ENCODE measurements at regions not wholly inside any gene's neighbourhood (a gene's known extent, or its start where the extent isn't known, plus 50 kb on each side); places are given as distances from the start of the nearest gene placed in this dataset.

DNA sequence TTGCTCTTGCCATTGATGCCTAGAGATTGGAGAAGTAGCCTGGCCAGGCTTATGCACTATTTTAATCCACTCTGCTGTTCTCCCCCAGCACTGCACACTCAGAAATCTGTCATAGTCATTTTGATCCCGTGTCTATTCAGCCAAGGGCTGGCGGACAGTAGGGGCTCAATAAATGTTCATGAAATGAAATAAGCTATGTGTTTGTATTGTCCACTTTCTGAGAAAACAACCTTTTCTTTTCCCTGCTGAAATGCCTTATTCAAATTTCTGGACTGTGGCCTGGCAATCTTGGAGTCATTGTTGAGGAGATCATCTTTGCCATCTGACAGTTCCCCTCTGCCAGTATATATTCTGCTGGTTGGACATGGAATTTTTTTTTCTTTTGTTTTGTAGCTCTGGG, 550.4 kb upstream of the MAP3K7 start:
- DNase-seq = no peak

DNA sequence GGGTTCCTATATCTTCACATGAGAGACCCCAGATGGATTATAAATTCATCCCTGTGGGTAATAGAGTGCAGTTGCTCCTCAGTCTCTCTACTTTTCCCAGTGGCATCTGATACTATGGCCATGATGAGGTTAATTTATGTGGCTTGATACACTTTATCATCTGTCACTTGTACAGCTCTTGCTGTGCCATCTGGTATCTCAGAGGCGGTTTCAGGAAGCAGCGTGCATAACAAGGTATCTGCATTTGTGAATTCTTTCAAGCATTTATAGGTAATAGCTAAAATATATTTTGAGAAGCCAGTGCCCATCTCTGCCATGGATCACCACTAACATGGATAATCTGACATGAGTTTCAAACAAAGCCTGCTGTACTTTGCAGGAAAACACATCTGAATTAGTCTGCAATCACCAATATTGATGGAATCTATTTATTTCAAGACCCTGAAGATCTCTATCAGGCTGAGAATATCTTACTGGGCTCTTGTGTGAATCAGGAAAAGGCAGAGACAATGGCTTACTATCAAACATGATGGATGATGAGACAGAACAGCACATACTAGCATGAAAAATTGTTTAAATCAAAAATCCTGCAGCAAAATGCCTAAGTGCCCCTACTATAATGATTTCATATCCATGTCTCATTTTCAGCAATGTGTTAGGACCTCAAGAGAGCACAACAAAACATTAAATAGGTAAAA, 548.7 kb upstream of the MAP3K7 start:
- DNase-seq = no peak

DNA sequence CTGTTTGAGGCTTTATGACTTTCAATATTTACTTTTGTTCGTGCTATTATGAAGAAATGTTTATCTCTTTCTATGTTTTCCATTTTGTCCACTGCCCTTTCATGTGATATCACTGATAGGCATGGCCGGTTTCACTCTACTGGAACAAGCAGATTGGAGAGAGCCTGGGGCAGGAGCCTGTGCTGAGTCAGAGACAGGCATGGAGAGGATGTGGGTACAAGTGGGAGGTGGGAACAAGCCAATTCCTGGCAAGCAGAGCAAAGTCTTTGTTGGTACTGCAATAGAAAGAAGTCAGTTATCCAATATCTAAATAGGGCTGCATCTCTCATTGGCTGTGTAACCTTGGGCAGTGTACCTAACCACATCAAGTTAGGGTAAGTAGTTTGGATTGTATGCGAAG, 545.6 kb upstream of the MAP3K7 start:
- DNase-seq = no peak

DNA sequence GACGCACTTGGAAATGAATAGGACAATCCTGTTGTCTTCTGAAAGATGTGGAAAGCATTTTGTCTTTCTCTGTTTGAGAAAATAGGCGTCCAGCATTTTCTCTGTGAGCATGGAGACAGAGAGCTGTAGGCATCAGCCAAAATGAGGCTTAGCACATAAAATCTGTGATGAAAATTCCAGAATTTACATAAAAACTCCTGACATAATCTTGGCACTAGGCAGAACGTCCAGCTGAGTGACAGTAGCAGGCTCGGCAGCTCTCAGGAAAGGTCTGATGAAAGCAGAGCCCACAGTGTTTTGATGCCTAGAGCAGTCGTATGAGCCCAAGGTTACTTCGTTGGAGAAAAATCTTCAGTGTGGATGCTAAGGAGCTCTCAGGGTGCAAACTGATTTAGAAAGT, 543.3 kb upstream of the MAP3K7 start:
- DNase-seq = no peak

DNA sequence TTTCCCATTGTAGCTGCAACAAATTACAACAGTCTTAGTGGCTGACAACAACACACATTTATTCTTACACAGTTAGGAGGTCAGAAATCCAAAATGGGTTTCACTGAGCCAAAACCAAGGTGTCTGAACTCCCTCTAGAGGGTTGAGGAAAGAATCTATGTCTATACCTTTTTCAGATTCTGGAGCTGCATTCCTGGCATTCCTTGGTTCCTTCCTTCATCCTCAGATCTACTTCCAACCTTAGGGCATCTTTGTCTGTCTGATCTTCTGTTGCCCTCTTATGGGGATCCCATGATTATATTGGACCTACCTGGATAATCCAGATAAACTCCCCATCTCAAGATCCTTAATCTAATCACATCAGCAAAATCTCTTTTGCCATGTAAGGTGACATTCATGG, 540.9 kb upstream of the MAP3K7 start:
- DNase-seq = no peak

DNA sequence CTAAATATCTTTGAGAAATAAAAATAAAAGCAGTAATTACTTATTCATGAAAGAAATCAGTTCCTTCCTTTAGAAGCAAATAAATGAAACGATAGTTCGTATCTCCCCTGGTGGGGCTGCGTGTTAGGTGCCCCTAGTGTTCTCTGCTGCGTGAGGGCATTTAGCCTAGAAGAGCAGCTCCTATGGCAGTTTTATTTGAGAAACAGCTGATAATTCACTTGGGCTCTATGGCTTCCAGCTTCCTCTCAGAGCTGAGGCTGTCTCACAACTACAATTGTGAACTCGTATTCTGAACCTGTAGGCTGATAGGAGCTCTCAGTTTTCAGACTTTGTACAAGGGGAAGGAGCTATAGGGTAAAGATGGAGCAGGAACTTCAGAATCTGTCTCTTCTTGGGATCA, 540.0 kb upstream of the MAP3K7 start:
- no peak for DNase-seq

DNA sequence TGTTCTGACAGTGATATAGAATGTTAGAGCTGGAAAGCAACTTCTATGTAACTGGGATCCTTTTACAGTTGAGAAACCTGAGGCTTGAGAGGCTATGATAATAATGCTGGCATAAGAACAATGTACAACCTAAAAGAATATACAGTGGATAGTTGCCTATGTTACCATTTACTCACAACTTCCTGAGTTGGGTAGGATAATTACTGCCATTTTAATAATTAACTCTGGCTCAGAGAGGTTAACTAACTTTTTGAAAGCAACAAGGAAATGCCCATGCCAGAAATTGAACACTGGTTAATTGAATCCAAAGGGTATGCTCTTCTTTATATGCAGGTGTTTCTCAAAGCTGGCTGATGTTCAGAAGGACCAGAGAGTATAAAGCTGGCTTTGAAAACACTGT, 530.7 kb upstream of the MAP3K7 start:
- no peak for DNase-seq

DNA sequence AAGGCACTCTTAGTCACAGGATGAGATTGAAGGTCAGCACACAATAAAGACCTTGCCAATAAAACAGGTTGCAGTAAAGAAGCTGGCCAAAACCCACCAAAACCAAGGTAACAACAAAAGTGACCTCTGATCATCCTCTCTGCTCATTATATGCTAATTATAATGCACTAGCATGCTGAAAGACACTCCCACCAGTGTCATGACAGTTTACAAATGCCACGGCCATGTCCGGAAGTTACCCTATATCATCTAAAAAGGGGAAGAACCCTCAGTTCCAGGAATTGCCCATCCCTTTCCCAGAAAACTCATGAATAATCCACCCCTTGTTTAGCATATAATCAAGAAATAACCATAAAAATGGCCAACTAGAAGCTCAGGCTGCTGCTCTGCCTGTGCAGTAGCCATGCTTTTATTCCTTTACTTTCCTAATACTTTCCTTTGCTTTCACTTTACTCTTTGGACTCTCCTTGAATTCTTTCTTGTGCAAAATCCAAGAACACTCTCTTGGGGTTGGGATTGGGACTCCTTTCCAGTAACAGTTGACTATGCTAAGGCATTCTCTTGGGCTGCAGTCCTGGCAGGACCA, 527.3 kb upstream of the MAP3K7 start:
- no peak for DNase-seq

DNA sequence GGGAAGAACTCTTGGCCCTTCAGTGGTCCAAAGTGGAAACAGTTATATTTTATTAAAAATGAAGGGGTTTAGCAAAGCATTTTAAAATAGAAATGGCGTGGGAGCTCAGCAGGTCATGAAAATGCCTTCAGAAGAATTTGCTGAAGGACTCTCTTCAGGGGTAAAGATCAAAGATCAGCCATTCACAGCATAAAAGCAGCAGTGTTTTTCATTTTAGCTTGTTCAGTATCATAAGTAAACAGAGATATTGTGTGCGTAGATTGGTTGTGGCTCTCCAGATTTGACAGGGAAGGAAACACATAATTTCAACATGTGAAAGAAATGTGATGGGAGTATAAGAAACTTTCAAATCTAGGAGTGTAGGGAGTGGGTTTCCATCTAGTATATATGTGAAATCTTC, 519.2 kb upstream of the MAP3K7 start:
- no peak for DNase-seq

DNA sequence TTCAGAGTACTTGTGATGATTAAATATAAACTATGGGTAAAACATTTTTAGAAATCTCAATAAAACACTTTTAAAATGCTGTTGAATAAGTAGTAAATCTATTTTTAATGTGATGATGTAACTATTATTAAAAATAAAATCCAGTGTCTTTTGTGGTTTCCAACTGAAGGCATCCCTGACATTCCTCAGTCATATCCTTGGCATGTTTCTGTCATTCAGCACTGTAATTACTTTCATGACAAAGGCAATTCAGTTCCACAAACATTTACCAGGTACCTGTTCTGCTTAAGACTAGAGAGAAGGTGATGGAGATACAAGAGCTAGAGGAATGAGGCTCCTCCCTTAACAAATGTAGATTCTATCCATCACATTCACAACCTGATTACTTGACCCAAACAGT, 518.7 kb upstream of the MAP3K7 start:
- DNase-seq = no peak

DNA sequence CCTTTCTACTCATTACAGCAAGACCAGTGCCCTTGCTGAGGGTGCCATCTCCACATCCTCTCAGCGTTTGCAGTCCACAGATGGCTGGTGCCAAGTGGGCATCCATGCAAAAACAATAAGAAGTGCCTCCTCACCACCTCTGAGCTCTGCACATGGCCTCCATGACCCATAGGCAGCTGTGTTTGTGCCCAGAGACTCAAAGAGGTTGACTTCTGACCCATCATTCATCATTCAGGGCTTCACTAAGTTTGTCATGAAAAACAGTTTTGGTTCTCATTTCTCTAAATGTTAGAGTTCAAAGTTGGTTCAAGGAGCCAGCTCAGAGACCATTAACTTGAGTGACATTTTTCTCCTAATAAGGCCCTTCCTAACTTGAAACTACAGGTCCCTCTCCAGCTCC, 512.6 kb upstream of the MAP3K7 start:
- no peak for DNase-seq

DNA sequence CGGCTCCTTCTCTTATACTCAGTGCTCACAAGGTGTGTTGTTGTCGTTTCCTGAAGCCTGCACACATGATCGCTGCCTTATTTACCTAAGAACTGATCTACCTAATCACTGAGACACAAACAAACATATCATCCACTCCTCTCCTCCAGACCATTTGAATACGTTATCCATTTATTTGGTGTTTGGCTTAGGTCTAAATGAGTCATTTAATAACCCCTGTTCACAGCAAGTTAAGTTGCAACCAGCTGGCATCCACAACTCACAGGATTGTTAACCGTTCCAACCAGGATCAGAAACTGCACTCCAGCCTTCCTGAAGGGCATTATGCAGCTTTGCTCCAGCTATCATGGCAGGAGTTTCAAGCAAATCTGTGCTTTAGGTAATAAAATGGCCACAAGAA, 511.1 kb upstream of the MAP3K7 start:
- no peak for DNase-seq

DNA sequence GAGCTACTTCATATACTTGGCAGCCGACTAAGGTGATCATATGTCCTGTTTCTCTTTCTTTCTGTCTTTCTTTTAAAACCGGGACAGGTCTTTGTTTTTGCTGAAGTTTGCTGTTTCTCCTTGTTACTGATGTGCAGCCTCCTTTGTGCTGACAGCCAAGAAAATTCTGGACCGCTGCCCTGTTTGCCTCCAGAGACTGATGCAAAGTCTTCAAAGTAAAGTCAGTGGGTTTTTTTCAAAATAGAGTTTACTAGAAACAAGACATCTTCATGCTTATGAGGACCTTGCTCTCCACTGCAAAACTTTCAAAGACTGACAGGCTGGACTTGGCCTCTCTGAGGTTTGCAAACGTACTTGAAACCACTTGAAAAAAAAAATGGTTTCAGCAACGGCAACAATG, 510.5 kb upstream of the MAP3K7 start:
- DNase-seq = peak; percentile 36 to 39

DNA sequence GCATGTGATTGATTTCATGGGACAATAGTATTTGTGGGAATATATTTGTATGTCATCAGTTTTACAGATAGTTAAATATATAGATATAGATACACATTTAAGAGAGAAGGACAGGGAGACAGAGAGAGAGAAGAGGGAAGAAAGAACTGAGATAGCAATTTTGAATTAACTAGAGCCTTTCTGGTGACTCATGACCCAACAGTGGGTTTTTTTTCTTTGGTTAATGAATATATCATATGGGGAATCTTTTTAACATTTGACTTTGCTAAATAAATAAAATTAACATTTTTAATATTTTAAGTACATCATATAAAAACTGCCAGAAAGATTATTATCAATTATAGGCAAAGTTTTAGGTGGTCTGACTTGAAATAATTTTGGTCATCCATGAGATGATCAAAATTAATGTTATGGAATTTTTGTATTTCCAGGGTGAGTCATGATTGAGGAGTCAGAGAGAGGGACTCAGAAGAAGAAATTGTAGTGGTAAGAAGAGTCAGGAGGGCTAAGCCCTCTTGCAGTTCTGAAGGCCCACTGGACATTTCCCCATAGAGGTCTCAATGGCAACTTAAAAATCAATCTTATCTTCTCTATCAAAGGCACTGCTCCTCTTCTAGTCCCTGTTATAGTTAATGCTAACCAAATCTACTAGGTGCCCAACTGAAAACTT, 508.1 kb upstream of the MAP3K7 start:
- DNase-seq = no peak

DNA sequence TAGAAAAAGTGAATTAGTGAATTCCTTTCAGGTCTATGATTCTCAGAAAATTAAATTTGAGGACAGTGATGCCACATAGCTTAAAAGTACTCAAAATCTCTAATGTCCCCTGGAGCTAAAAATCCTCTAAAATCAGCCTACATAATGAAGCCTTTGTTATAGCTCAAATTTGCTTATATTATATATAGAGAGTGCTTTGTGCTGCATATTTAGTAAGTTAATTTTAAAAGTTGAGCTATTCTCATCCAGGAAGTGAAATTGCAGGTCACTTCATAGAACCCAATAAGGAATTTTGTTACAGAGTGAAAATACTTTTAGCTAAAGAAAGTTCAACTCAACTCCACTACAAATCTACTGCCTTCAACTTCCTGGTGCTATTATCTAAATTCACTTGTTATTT, 507.5 kb upstream of the MAP3K7 start:
- no peak for DNase-seq

DNA sequence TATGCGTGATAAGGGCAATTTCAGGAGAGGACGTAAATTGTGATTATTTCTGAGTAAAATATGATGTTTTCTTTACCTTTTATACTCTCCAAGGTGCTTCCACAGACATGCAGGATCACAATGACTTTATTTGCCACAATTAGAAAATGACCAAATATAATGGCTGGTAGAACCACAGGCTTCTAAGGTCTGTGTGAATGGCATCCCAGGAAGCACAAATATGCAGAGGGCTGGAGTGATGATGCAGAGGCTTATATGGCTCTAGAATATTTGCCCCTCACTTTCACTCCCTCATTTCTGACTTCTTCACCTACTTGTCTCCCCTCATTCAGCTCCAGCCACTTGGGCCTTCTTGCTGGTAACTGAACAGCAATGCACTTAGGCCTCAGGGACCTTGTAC, 502.1 kb upstream of the MAP3K7 start:
- no peak for DNase-seq

DNA sequence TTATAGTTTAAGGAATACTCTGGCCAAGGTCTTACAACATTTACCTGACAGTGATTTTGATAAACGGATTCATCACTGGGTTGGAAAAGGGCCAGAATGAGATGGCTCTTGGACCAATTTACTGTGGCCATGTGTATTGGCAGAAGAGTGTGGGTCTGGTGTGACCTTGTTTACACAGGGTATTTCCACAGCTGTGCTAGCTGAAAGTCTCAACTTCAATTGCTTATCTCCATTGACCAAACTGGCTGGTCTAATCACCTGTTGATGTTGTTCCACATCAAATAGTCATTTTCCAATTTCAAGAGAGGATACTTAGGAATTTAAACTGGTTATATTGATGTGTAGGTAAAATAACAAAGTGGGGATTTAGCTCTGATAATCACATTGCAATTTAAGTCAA, 501.6 kb upstream of the MAP3K7 start:
- DNase-seq = no peak

DNA sequence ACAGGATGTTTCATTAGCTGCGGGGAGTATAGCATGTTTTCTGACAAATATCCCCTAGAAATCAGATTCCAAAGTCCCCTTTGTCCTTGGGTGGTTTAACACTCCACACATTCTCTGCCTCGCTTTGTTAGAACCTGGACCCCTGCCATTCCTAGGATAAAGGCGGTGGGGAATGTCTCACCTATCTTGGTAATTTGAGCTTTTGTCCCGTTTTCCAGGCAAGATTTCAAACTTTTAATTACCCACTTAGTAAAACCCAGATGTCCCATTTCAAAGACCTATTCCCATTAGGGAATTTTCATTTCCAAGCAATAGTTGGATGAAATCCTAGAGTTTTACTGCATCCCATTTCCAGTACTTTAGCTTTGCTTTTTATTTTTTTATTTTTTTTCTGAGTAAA, 501.0 kb upstream of the MAP3K7 start:
- no peak for DNase-seq

DNA sequence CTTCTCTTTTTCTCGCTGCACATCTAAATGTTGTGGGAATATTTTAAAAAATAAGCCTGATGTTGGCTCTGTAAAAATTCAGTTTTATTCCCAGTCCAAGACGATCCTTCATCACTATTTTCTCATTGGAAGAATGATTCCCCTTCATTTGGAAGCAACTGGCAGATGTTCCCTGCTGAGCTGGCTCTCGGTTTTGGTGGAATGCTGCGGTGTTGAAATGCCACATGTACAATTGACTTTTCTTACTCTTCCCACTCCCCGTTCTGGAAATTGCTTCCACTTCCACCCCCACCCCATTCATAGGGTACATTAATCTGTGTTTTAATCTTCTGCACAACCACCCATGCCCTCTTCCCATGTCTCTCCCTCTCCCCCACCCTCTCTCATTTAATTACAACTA, 496.3 kb upstream of the MAP3K7 start:
- no peak for DNase-seq

DNA sequence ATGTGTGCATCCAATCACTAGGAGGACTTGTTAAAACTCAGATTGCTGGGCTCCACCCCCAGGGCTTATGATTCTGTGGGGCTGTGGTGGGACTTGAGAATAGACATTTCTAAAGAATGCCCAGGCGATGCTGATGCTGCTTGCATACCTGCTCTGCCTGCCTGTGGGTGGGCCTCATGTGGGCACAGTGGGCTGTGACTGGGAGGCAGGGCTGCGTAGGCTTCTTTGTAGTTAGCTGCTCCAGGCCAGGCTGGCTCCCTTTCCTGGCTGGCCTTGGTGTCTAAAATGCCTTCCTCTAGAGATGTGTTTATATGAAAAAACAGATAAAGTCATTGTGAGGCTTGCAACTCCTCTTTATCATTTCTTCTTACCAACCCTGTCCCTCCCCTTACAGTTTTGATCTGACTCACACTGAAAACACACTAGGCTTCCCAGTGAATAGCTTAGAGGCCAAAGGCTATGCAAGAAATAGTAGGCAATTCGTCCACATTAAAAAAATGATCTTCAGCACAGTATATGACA, 495.5 kb upstream of the MAP3K7 start:
- DNase-seq = no peak

DNA sequence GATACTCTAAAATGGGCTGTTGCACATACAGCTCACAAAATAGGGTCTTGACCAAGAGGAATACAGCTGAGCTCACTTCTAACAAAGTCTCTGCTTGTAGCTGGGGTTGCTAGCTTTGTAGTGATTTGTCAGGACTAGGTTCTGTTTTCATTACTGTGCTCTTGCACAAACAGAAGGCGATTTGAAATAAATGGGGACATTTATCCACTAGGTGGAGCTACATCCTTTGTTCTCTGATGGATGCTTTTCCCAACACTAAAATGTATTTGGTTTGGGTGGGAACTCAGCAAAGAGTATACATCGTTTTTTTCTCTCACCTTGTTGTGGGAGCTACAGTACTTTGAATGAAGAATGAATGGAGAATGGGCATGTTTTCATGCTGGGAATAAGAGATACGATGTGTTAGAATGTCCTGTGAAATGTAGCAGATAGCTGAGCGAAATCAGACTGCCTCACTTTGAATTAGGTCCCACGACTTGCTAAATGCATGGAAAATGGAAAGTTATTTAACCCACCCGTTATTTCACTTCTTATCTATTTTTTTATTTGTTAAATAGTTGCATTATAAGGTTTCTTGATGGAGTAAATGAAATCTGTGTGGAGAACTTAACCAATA, 494.7 kb upstream of the MAP3K7 start:
- peak; percentile 59 to 71 for DNase-seq

DNA sequence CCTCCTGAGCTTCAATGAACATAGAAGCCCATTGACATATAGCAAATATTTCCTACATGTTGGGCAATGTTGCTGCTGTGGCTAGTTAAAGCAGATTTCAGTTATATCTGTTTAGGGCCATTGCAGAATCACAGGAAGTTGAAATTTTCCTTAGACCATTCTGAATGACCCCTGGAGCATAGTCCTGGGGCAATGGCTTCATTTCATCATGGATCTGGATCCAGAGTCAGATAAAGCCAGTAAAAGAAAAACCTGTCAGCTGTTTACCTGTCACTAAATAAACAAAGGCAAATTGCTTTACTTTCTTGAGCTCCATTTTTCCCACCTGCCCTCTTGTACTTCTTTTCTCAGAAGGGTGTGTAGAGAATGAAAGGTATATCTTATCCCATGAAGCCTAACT, 494.0 kb upstream of the MAP3K7 start:
- DNase-seq = no peak

DNA sequence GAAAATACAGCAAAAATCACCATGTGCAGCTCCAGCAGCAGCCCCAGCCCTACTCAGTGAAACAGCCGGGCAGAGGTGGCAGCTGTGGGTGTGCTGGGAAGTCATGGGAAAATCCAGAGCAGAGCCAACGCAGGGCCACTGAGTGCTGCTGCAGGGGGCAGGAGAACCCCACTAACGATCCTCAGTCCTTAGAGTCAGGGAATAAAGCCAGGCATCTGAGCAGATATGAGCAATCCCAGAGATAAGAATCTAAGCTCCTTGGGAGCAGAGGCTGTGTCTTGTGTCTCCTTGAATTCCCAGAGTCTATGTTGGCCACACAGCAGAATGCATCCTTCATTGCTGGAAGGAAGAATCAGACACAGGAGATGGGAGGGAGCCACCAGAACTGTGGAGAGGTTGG, 493.1 kb upstream of the MAP3K7 start:
- no peak for DNase-seq

Measured in right lung (tissue), 2 donors.